Liver (tissue), 8 donors: ENCODE measurements at regions not wholly inside any gene's neighbourhood (a gene's known extent, or its start where the extent isn't known, plus 50 kb on each side); places are given as distances from the start of the nearest gene placed in this dataset.

ENCODE experiments used
- DNase-seq: peaks from one replicate; pipeline ENCODE4 v3.0.0-alpha.2; 2017; ENCODE audit warnings: low spot score
- H3K27ac ChIP-seq, 2 donors: one replicate each; pipeline ENCODE4 v1.7.0; 2013; ENCODE audit warnings: inconsistent platforms in 2 of 2, low read length in 2 of 2, control low read depth in 1 of 2, low read depth in 1 of 2, mild to moderate bottlenecking in 1 of 2
- H3K27me3 ChIP-seq, 4 donors: one replicate each; pipeline versions ENCODE4 v1.6.1 to v1.7.0; 2013; ENCODE audit warnings: low read length in 3 of 4, inconsistent platforms in 1 of 4, mild to moderate bottlenecking in 1 of 4, moderate library complexity in 1 of 4; ENCODE audit not compliant: control insufficient read depth in 4 of 4, insufficient read depth in 4 of 4
- H3K36me3 ChIP-seq, 4 donors: one replicate each; pipeline versions ENCODE4 v1.6.1 to v1.7.0; 2013; ENCODE audit warnings: low read length in 3 of 4, mild to moderate bottlenecking in 3 of 4, low read depth in 1 of 4, moderate library complexity in 1 of 4; ENCODE audit not compliant: control insufficient read depth in 4 of 4, insufficient read depth in 3 of 4
- H3K4me1 ChIP-seq, 4 donors: one replicate each; pipeline versions ENCODE4 v1.6.1 to v1.7.0; 2013; ENCODE audit warnings: low read length in 3 of 4, mild to moderate bottlenecking in 3 of 4, moderate library complexity in 1 of 4; ENCODE audit not compliant: control insufficient read depth in 4 of 4, insufficient read depth in 4 of 4
- H3K4me3 ChIP-seq, 3 donors: one replicate each; pipeline versions ENCODE4 v1.6.1 to v1.7.0; 2013; ENCODE audit warnings: low read length in 3 of 3, control low read depth in 1 of 3, low read depth in 1 of 3, mild to moderate bottlenecking in 1 of 3
- H3K9ac ChIP-seq, 2 donors: one replicate each; pipeline ENCODE4 v1.7.0; 2013; ENCODE audit warnings: low read length in 2 of 2, mild to moderate bottlenecking in 2 of 2, moderate library complexity in 2 of 2, control low read depth in 1 of 2, low read depth in 1 of 2
- H3K9me3 ChIP-seq, 4 donors: one replicate each; pipeline versions ENCODE4 v1.6.1 to v1.7.0; 2013; ENCODE audit warnings: low read length in 3 of 4; ENCODE audit not compliant: control insufficient read depth in 4 of 4
- EGR1 ChIP-seq, 2 donors: IDR thresholded peaks; 2 replicates each; pipeline ENCODE4 v1.6.1; 2016 to 2018; ENCODE audit warnings: antibody characterized with exemption in 2 of 2, low read depth in 2 of 2
- FOXA1 ChIP-seq: IDR thresholded peaks from 2 replicates; pipeline ENCODE4 v1.6.1; 2016; ENCODE audit warnings: antibody characterized with exemption
- FOXA2 ChIP-seq: IDR thresholded peaks from 2 replicates; pipeline ENCODE4 v1.6.1; 2016; ENCODE audit warnings: antibody characterized with exemption
- HNF4A ChIP-seq, 2 donors: conservative IDR thresholded peaks; 2 replicates each; pipeline ENCODE4 v1.6.1; 2016; ENCODE audit warnings: antibody characterized with exemption in 2 of 2, mild to moderate bottlenecking in 2 of 2
- HNF4G ChIP-seq: IDR thresholded peaks from 2 replicates; pipeline ENCODE4 v1.6.1; 2016; ENCODE audit warnings: antibody characterized with exemption
- JUND ChIP-seq, 2 donors: IDR thresholded peaks; 2 replicates each; pipeline ENCODE4 v1.6.1; 2016; ENCODE audit warnings: antibody characterized with exemption in 2 of 2
- NR2F2 ChIP-seq: IDR thresholded peaks from 2 replicates; pipeline ENCODE4 v1.6.1; 2016; ENCODE audit warnings: antibody characterized with exemption
- RAD21 ChIP-seq, 2 donors: IDR thresholded peaks; 2 replicates each; pipeline ENCODE4 v1.6.1; 2016; ENCODE audit warnings: antibody characterized with exemption in 2 of 2, mild to moderate bottlenecking in 2 of 2
- RXRA ChIP-seq, 2 donors: IDR thresholded peaks; 2 replicates each; pipeline ENCODE4 v1.6.1; 2017 to 2018; ENCODE audit warnings: antibody characterized with exemption in 2 of 2, mild to moderate bottlenecking in 1 of 2
- SP1 ChIP-seq: IDR thresholded peaks from 2 replicates; pipeline ENCODE4 v1.6.1; 2018; ENCODE audit warnings: antibody characterized with exemption, mild to moderate bottlenecking
- TAF1 ChIP-seq: conservative IDR thresholded peaks from 2 replicates; pipeline ENCODE4 v1.6.1; 2016; ENCODE audit warnings: antibody characterized with exemption, mild to moderate bottlenecking
- YY1 ChIP-seq: IDR thresholded peaks from 2 replicates; pipeline ENCODE4 v1.6.1; 2016; ENCODE audit warnings: antibody characterized with exemption, mild to moderate bottlenecking
- WGBS: extraction: QIAGEN DNeasy Blood & Tissue Kit; methylation state at CpG from one replicate; pipeline ENCODE4 v1.1.7; 2013; 5-methylcytosine and 5-hydroxymethylcytosine counted together
- TF ChIP-seq, protein P1 (sequence below): fragments of 150-350 bp; IDR thresholded peaks from 2 replicates; pipeline ENCODE4 v1.5.1; 2017; ENCODE audit warnings: improper control_type of control experiment, low read depth, low read length; ENCODE audit not compliant: missing input control
- TF ChIP-seq, protein P2 (sequence below): IDR thresholded peaks from 2 replicates; pipeline ENCODE4 v1.6.1; 2016; ENCODE audit warnings: antibody characterized with exemption
- TF ChIP-seq, protein P3 (sequence below): IDR thresholded peaks from 2 replicates; pipeline ENCODE4 v1.6.1; 2016; ENCODE audit warnings: antibody characterized with exemption
- TF ChIP-seq, protein P4 (sequence below): IDR thresholded peaks from 2 replicates; pipeline ENCODE4 v1.6.1; 2016; ENCODE audit warnings: antibody characterized with exemption, mild to moderate bottlenecking
- donor health status: healthy.
- donor health status: healthy.
- donor health status: healthy.
- donor health status: healthy.
- donor health status: healthy.

DNA sequence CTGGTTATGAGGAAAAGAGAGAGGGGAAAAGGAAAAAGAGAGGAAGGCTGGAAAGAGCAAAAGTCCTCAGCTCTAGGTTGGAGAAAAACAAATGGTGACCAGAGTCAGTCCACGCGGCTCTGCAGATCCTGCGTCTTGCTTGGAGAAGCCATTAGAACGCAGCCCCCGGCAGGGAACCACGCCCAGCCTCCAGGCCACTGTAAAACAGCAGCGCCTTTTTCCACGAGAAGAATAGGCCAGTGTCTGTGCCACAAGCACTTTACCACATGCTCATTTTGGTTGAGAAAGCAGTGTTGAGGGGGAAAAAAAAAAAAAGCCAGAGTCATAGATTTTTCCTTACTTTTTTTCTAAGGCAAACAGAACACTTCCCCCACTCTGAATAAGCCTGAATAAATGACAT is 846.9 kb upstream of the ADAMTS5 start:
- no peak for DNase-seq
- Histone ChIP-seq H3K9ac (no peak overlapping the region), H3K27ac (no peak overlapping the region), H3K4me3 (no peak overlapping the region), H3K9me3 (no peaks in the 10 kb centered on the region), H3K4me1 (no peaks in the 10 kb centered on the region), H3K36me3 (no peaks in the 10 kb centered on the region), H3K27me3 (no peaks in the 10 kb centered on the region)
- TF ChIP-seq HNF4G (no peak), RAD21 (IDR thresholded peaks at IDR 0.05) (no peak), HNF4A (conservative IDR thresholded peaks at IDR 0.05) (no peak), EGR1 (IDR thresholded peaks at IDR 0.05; ENCODE audit: low read depth in 2 of 2) (no peak), NR2F2 (no peak), FOXA1 (no peak), TAF1 (no peak), SP1 (no peak), FOXA2 (no peak), RXRA (IDR thresholded peaks at IDR 0.05) (no peak)
- TF ChIP-seq, protein P1, sequence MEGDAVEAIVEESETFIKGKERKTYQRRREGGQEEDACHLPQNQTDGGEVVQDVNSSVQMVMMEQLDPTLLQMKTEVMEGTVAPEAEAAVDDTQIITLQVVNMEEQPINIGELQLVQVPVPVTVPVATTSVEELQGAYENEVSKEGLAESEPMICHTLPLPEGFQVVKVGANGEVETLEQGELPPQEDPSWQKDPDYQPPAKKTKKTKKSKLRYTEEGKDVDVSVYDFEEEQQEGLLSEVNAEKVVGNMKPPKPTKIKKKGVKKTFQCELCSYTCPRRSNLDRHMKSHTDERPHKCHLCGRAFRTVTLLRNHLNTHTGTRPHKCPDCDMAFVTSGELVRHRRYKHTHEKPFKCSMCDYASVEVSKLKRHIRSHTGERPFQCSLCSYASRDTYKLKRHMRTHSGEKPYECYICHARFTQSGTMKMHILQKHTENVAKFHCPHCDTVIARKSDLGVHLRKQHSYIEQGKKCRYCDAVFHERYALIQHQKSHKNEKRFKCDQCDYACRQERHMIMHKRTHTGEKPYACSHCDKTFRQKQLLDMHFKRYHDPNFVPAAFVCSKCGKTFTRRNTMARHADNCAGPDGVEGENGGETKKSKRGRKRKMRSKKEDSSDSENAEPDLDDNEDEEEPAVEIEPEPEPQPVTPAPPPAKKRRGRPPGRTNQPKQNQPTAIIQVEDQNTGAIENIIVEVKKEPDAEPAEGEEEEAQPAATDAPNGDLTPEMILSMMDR: no peak
- TF ChIP-seq, protein P2, sequence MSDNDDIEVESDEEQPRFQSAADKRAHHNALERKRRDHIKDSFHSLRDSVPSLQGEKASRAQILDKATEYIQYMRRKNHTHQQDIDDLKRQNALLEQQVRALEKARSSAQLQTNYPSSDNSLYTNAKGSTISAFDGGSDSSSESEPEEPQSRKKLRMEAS: no peak
- TF ChIP-seq, protein P3, sequence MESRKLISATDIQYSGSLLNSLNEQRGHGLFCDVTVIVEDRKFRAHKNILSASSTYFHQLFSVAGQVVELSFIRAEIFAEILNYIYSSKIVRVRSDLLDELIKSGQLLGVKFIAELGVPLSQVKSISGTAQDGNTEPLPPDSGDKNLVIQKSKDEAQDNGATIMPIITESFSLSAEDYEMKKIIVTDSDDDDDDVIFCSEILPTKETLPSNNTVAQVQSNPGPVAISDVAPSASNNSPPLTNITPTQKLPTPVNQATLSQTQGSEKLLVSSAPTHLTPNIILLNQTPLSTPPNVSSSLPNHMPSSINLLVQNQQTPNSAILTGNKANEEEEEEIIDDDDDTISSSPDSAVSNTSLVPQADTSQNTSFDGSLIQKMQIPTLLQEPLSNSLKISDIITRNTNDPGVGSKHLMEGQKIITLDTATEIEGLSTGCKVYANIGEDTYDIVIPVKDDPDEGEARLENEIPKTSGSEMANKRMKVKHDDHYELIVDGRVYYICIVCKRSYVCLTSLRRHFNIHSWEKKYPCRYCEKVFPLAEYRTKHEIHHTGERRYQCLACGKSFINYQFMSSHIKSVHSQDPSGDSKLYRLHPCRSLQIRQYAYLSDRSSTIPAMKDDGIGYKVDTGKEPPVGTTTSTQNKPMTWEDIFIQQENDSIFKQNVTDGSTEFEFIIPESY: no peak
- TF ChIP-seq, protein P4, sequence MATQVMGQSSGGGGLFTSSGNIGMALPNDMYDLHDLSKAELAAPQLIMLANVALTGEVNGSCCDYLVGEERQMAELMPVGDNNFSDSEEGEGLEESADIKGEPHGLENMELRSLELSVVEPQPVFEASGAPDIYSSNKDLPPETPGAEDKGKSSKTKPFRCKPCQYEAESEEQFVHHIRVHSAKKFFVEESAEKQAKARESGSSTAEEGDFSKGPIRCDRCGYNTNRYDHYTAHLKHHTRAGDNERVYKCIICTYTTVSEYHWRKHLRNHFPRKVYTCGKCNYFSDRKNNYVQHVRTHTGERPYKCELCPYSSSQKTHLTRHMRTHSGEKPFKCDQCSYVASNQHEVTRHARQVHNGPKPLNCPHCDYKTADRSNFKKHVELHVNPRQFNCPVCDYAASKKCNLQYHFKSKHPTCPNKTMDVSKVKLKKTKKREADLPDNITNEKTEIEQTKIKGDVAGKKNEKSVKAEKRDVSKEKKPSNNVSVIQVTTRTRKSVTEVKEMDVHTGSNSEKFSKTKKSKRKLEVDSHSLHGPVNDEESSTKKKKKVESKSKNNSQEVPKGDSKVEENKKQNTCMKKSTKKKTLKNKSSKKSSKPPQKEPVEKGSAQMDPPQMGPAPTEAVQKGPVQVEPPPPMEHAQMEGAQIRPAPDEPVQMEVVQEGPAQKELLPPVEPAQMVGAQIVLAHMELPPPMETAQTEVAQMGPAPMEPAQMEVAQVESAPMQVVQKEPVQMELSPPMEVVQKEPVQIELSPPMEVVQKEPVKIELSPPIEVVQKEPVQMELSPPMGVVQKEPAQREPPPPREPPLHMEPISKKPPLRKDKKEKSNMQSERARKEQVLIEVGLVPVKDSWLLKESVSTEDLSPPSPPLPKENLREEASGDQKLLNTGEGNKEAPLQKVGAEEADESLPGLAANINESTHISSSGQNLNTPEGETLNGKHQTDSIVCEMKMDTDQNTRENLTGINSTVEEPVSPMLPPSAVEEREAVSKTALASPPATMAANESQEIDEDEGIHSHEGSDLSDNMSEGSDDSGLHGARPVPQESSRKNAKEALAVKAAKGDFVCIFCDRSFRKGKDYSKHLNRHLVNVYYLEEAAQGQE: no peak
- WGBS: 86% methylated on average over 8 of the region's 8 CpGs

DNA sequence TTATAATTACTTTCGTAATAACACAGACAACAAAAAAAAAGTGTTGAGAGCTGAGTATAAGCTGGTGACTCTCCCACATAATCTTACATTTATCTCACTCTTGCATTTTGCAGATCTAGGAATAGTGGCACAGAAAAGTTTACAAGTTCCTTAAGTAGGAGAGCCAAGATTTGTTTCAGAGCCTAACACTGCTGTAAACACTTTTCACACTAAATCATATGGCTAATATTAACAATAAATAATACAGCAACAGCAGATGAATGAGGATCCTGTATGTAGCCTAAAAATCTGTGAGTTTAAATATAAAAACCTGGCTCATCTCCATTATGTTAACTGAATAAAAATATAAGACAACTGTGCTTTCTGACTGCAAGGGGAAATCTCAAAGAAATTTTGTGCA is 846.5 kb upstream of the ADAMTS5 start:
- Histone ChIP-seq H3K27ac (no peak overlapping the region), H3K4me1 (no peaks in the 10 kb centered on the region), H3K36me3 (no peaks in the 10 kb centered on the region), H3K9ac (no peak overlapping the region), H3K27me3 (no peaks in the 10 kb centered on the region), H3K4me3 (no peak overlapping the region), H3K9me3 (no peaks in the 10 kb centered on the region)
- WGBS: 92% methylated on average over 1 of the region's 1 CpG
- DNase-seq: no peak
- TF ChIP-seq SP1: no peak
- TF ChIP-seq JUND (IDR thresholded peaks at IDR 0.05): no peak
- TF ChIP-seq TAF1: no peak
- TF ChIP-seq NR2F2: no peak
- TF ChIP-seq HNF4G: no peak
- TF ChIP-seq, protein P4: no peak
- TF ChIP-seq, protein P3: no peak
- TF ChIP-seq, protein P1: no peak
- no peak for TF ChIP-seq EGR1 (IDR thresholded peaks at IDR 0.05; ENCODE audit: low read depth in 2 of 2)
- no peak for TF ChIP-seq RAD21 (IDR thresholded peaks at IDR 0.05)
- TF ChIP-seq YY1: no peak
- TF ChIP-seq FOXA2: no peak
